Activated T-helper 2 cell treated with anti-CD3 and anti-CD28 coated beads, Interferon-gamma antibody, Interleukin-2, Interleukin-4, amounts not matched to agents 10 μg/mL and 5 μg/mL and 100 μg/mL, durations not matched to agents 14 hours and 24 hours and 36 hours (primary cell): ENCODE measurements at regions not wholly inside any gene's neighbourhood (a gene's known extent, or its start where the extent isn't known, plus 50 kb on each side); places are given as distances from the start of the nearest gene placed in this dataset.

ENCODE experiments used
- DNase-seq: peaks from one replicate; pipeline ENCODE4 v3.0.0; 2021; ENCODE audit warnings: low spot score
- H3K27ac Mint-ChIP-seq: one replicate; pipeline ENCODE4 v1.8.0; 2021; ENCODE audit warnings: mixed read lengths
- H3K27me3 Mint-ChIP-seq: one replicate; pipeline ENCODE4 v1.8.0; 2021; ENCODE audit warnings: low read depth, mixed read lengths
- H3K36me3 Mint-ChIP-seq: one replicate; pipeline ENCODE4 v1.8.0; 2021; ENCODE audit warnings: low read depth, mixed read lengths
- H3K4me1 Mint-ChIP-seq: one replicate; pipeline ENCODE4 v1.8.0; 2021; ENCODE audit warnings: low read depth, mixed read lengths
- H3K4me3 Mint-ChIP-seq: one replicate; pipeline ENCODE4 v1.8.0; 2021; ENCODE audit warnings: low read depth, mild to moderate bottlenecking, moderate library complexity, mixed read lengths
- H3K9me3 Mint-ChIP-seq: one replicate; pipeline ENCODE4 v1.8.0; 2021; ENCODE audit warnings: mixed read lengths
- intact Hi-C: fragments of 100-400 bp; cut with micrococcal nuclease; formaldehyde crosslinking; loops from one replicate; pipeline ENCODE4 v1.15.1; 2023

- Mint-ChIP-seq H3K9me3 (peaks cover 5% of the 10 kb centered on the region), H3K4me3 (no peak overlapping the region), H3K27ac (no peak overlapping the region), H3K36me3 (no peaks in the 10 kb centered on the region), H3K4me1 (peaks cover 16% of the 10 kb centered on the region), H3K27me3 (no peaks in the 10 kb centered on the region)
- no peak for DNase-seq
- intact Hi-C loops = no loop called here
Observed at GRCh38 chr10:78298835-78299234, 265.2 kb downstream of the RPS24 start.

- Mint-ChIP-seq H3K4me3 (no peak overlapping the region), H3K36me3 (no peaks in the 10 kb centered on the region), H3K9me3 (peaks cover 5% of the 10 kb centered on the region), H3K4me1 (peaks cover 16% of the 10 kb centered on the region), H3K27me3 (no peaks in the 10 kb centered on the region), H3K27ac (no peak overlapping the region)
- intact Hi-C loops = no loop called here
- DNase-seq = no peak
Observed at GRCh38 chr10:78299851-78300468, 266.3 kb downstream of the RPS24 start.

GRCh38 chr10:78300526-78300925 is 266.9 kb downstream of the RPS24 start:
- Mint-ChIP-seq H3K27me3 (peaks cover 2% of the 10 kb centered on the region), H3K36me3 (no peaks in the 10 kb centered on the region), H3K27ac (no peak overlapping the region), H3K9me3 (peaks cover 5% of the 10 kb centered on the region), H3K4me1 (peaks cover 16% of the 10 kb centered on the region), H3K4me3 (no peak overlapping the region)
- intact Hi-C loops = no loop called here
- no peak for DNase-seq

GRCh38 chr10:78301481-78301880 is 267.8 kb downstream of the RPS24 start:
- Mint-ChIP-seq H3K36me3 (no peaks in the 10 kb centered on the region), H3K4me1 (peaks cover 16% of the 10 kb centered on the region), H3K4me3 (peak overlapping the region; percentile 11), H3K9me3 (peaks cover 5% of the 10 kb centered on the region), H3K27ac (no peak overlapping the region), H3K27me3 (peaks cover 11% of the 10 kb centered on the region)
- no peak for DNase-seq
- intact Hi-C loops = no loop called here

- Mint-ChIP-seq H3K4me1 (peaks cover 16% of the 10 kb centered on the region), H3K27me3 (peaks cover 17% of the 10 kb centered on the region), H3K27ac (peak overlapping the region; percentile 94), H3K36me3 (no peaks in the 10 kb centered on the region), H3K9me3 (peaks cover 5% of the 10 kb centered on the region), H3K4me3 (peak overlapping the region; percentile 87)
- peak; percentile 7 for DNase-seq
- intact Hi-C loops = loop anchor here (2.0 kb wide), 1 partner anchor 1019 kb away; no protein-coding TSS in a partner anchor
Observed at GRCh38 chr10:78301891-78302738, 268.5 kb downstream of the RPS24 start.

- Mint-ChIP-seq H3K27me3 (peaks cover 20% of the 10 kb centered on the region), H3K4me3 (peak overlapping the region; percentile 87), H3K36me3 (no peaks in the 10 kb centered on the region), H3K9me3 (peaks cover 5% of the 10 kb centered on the region), H3K27ac (peak overlapping the region; percentile 94), H3K4me1 (peaks cover 16% of the 10 kb centered on the region)
- DNase-seq = no peak
- intact Hi-C loops = loop anchor here (2.0 kb wide), 1 partner anchor 1018 kb away; no protein-coding TSS in a partner anchor
Observed at GRCh38 chr10:78302739-78302988, 269.0 kb downstream of the RPS24 start.

GRCh38 chr10:78302989-78303854 is 269.6 kb downstream of the RPS24 start:
- DNase-seq = peak; percentile 91
- peak overlapping the region; percentile 87 for H3K4me3 Mint-ChIP-seq
- H3K36me3 Mint-ChIP-seq = no peaks in the 10 kb centered on the region
- peaks cover 16% of the 10 kb centered on the region for H3K4me1 Mint-ChIP-seq
- H3K27me3 Mint-ChIP-seq = peaks cover 20% of the 10 kb centered on the region
- intact Hi-C loops = loop anchor here (1.0 to 2.0 kb wide), 6 partner anchors 256 to 1018 kb away; partner anchors contain the start of gene RPS24
- H3K27ac Mint-ChIP-seq = peak overlapping the region; percentile 94
- H3K9me3 Mint-ChIP-seq = peaks cover 5% of the 10 kb centered on the region

- DNase-seq = peak; percentile 7
- Mint-ChIP-seq H3K4me1 (peaks cover 16% of the 10 kb centered on the region), H3K4me3 (no peak overlapping the region), H3K36me3 (no peaks in the 10 kb centered on the region), H3K27ac (no peak overlapping the region), H3K27me3 (peaks cover 27% of the 10 kb centered on the region), H3K9me3 (peaks cover 5% of the 10 kb centered on the region)
- intact Hi-C loops = no loop called here
Observed at GRCh38 chr10:78304091-78305045, 270.7 kb downstream of the RPS24 start.

GRCh38 chr10:78305311-78305710 is 271.6 kb downstream of the RPS24 start:
- H3K36me3 Mint-ChIP-seq = no peaks in the 10 kb centered on the region
- DNase-seq = peak; percentile 7
- peaks cover 27% of the 10 kb centered on the region for H3K27me3 Mint-ChIP-seq
- H3K9me3 Mint-ChIP-seq = peaks cover 5% of the 10 kb centered on the region
- H3K4me3 Mint-ChIP-seq = no peak overlapping the region
- H3K27ac Mint-ChIP-seq = no peak overlapping the region
- intact Hi-C loops = no loop called here
- peaks cover 15% of the 10 kb centered on the region for H3K4me1 Mint-ChIP-seq

- Mint-ChIP-seq H3K9me3 (no peaks in the 10 kb centered on the region), H3K27ac (no peak overlapping the region), H3K4me1 (peaks cover 15% of the 10 kb centered on the region), H3K4me3 (no peak overlapping the region), H3K27me3 (peaks cover 27% of the 10 kb centered on the region), H3K36me3 (no peaks in the 10 kb centered on the region)
- peak; percentile 4 for DNase-seq
- intact Hi-C loops = no loop called here
Observed at GRCh38 chr10:78306358-78306757, 272.7 kb downstream of the RPS24 start.

- no peaks in the 10 kb centered on the region for H3K36me3 Mint-ChIP-seq
- intact Hi-C loops = no loop called here
- no peak for DNase-seq
Observed at GRCh38 chr10:78307576-78307975, 273.9 kb downstream of the RPS24 start.

More at GRCh38 chr10:78307576-78307975, 273.9 kb downstream of the RPS24 start:
- H3K4me3 Mint-ChIP-seq = no peak overlapping the region
- H3K4me1 Mint-ChIP-seq = peaks cover 6% of the 10 kb centered on the region
- no peaks in the 10 kb centered on the region for H3K9me3 Mint-ChIP-seq
- H3K27me3 Mint-ChIP-seq = peaks cover 27% of the 10 kb centered on the region
- no peak overlapping the region for H3K27ac Mint-ChIP-seq
